GM13977 (cell line): ENCODE measurements at regions not wholly inside any gene's neighbourhood (a gene's known extent, or its start where the extent isn't known, plus 50 kb on each side); places are given as distances from the start of the nearest gene placed in this dataset.

ENCODE experiments used
- DNase-seq: peaks from one replicate; pipeline ENCODE4 v3.0.0; 2012; ENCODE audit warnings: low spot score
- in situ Hi-C: fragments of 300-500 bp; cut with MboI; formaldehyde crosslinking; loops from one replicate; pipeline ENCODE4 v1.12.0; 2022; ENCODE audit warnings: low sequenced_read_pairs, low pct_unique_long_range_greater_than_20kb, mixed read lengths, inconsistent platforms; ENCODE audit not compliant: unreplicated experiment
- TF ChIP-seq, protein P1 (sequence below): IDR thresholded peaks from 2 replicates; pipeline ENCODE4 v1.5.1; 2012; ENCODE audit warnings: mild to moderate bottlenecking, control low read depth; ENCODE audit not compliant: insufficient read depth; ENCODE audit errors: extremely low read depth, missing control alignments

DNA sequence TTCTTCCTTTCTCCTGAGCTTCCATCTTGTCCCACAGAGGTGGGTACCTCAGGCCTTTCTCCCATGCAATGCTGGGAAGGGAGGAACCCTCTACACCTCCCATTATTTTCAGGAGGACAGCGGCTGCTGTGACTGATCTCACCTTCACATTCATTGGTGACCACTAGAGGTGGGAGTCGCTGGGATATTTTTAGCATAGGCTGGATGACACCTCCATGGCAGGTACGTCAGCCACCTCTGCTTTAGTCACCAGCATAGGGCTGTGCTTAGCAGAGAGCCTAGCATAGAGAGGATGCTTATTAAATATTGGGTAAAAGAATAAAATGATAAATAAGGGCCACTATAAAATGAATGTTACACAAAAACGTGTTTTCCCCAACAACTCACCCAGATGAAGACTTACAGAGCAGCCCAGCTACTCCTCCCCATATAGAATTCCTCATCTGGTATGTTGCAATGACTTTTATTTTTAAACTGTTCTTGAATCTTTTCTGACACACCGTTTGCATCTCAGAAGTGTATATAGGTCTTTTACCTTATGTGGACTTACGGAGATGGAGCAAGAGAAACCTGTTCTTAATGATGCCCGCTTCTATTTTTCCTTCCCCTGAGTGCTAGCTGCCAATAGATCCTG is 60.9 kb upstream of the SORBS2 start:
- no peak for DNase-seq
- in situ Hi-C loops: no loop called here
- TF ChIP-seq, protein P1, sequence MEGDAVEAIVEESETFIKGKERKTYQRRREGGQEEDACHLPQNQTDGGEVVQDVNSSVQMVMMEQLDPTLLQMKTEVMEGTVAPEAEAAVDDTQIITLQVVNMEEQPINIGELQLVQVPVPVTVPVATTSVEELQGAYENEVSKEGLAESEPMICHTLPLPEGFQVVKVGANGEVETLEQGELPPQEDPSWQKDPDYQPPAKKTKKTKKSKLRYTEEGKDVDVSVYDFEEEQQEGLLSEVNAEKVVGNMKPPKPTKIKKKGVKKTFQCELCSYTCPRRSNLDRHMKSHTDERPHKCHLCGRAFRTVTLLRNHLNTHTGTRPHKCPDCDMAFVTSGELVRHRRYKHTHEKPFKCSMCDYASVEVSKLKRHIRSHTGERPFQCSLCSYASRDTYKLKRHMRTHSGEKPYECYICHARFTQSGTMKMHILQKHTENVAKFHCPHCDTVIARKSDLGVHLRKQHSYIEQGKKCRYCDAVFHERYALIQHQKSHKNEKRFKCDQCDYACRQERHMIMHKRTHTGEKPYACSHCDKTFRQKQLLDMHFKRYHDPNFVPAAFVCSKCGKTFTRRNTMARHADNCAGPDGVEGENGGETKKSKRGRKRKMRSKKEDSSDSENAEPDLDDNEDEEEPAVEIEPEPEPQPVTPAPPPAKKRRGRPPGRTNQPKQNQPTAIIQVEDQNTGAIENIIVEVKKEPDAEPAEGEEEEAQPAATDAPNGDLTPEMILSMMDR: no peak

DNA sequence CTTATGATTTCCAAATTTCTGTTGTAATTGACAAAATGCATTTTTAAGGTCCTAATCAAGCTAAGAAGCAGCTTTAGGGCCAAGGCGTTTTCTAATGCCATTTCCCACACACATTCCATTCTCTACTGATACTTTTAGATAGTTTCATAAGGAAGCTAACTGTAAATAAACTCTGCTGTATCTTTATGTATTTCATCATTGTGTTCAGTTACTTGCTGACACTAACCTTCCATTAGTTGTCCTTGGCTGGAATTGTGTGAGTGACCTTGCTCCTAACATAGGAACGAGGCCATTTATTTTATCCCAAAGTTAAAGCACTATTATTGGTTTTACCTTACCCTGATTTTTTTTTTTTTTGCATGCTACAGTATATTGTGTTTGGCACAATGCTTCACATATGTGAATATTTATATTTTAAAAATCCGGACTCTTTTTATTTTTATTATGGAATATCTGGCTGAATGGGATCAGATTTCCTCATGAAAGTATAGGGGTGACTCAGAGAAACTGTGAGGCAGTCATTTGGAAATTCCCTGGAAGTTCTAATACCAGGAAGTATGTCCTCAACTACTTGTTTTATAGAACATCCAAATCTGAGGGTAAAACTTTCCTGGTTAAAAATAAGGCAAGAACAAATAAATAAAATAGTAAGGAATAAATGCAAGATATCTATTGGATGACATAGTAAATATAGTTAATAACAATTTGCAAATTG is 62.7 kb upstream of the SORBS2 start:
- DNase-seq: no peak

DNA sequence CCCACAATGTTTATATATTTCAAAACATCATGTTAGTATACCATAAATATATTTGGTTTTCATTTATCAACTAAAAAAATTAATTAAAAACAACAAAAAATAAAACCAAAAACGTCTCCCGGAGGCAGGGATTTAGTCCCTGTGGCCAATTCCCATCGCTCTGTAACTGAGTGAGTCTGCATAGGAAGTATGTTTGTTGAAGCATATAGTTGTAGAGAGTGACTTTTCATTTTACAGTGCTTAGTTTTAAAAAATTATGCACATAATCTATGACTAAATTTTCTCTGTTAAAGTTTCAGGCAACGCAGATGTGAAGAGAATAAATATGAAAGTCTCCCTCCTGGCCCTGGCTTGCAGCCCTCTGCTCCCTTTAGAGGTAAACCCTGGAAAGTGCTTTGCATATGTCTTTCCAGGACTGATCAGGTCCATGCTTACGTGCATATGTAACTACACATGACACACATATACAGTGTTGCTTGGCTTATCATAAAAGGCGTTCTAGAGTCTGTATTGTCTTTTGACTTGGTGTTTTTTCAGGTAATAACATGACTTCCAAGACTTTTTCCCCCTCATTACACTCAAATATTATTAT is 63.4 kb upstream of the SORBS2 start:
- TF ChIP-seq, protein P1: no peak
- in situ Hi-C loops: no loop called here
- no peak for DNase-seq

More for the DNA sequence above, 62.7 kb upstream of the SORBS2 start:
- in situ Hi-C loops: no loop called here
- TF ChIP-seq, protein P1: no peak

DNA sequence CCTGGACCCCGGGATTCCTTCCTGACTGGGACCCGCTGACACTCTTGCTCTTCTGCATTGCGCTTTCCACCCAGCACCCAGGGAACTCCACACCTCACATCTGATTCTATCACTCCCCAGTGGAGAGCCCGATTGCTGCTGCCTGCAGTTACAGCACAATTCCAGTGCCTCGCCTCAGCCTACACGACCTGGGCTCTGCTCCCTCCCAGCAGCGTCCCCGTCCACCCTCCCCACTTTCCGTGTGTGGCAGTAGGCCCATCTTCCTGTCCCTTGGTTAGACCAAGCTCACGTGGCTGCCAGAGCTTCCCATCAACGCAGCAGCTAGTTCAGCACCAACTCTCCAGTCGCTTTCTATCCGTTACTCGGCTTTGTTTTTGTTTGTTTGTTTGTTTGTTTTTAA is 66.6 kb upstream of the SORBS2 start:
- in situ Hi-C loops: no loop called here
- DNase-seq: no peak
- TF ChIP-seq, protein P1: no peak

DNA sequence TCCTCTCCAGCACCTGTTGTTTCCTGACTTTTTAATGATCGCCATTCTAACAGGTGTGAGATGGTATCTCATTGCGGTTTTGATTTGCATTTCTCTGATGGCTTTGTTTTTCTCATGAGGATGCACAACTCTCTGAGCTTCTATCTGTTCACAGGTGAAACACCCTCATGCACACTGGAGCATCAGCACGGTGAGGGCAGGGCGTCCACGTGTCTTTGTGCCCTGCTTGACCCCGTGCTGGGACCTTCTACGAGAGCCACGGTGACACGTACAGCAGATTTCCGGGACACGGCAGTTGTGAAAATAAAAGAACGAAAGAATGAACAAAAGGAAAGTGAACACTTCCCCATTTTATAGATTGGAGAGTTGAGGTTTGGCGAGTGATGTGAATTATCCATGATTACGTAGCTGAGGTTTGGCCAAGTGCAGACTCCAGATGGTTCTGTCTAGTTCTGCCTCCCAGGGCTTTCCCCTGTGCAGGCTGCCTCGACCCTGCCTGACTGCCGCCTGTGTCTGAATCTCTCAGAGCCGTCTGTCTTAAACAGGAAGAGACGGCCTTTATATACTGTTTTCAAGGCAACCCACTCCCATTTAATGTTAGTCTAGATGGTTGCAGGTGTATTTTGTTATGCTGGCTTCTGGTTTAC is 67.8 kb upstream of the SORBS2 start:
- TF ChIP-seq, protein P1: no peak
- DNase-seq: no peak

DNA sequence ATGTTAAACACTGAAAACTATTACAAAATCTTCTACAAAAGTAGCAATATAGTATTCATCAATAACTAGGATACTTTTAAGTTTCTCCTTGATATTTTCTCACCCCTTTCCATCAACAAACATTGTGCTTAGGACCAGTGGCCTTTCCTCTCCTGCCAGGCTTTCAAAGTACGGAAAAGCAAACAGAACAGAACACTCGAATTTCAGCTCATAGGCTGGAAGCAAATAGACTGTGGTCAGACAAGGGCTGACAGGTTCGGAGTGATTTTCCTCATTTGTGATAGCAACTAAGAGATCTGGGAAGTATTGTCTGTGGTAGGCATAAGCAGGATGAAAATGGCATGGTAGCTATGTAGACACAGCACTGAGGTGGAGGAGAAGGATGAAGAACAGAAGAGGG is 68.6 kb upstream of the SORBS2 start:
- no peak for DNase-seq
- TF ChIP-seq, protein P1: no peak

More for the DNA sequence above, 67.8 kb upstream of the SORBS2 start:
- in situ Hi-C loops: no loop called here

More for the DNA sequence above, 68.6 kb upstream of the SORBS2 start:
- in situ Hi-C loops: no loop called here
